ENCODE measurements at regions not wholly inside any gene's neighbourhood (a gene's known extent, or its start where the extent isn't known, plus 50 kb on each side); places are given as distances from the start of the nearest gene placed in this dataset.

DNA sequence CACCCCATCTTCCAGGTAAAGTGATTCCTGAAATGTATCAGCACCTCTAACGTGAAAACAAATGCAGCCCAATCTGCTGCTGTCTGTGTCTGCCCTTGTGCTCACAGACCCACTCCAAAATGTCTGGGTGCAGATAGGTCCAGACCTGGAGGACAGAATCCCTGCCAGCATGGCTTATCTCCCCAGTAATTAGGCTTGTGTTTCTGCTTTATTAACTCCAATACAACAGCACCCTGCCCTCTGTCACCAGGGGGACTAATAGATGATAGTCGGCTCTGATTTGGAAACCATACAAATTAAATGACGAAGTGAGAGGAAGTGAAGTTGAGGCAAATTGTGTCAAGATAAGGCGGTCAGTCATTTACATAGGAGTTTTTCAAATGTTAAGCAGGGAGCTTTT, 608.3 kb upstream of the SALL1 start:
- ATAC-seq (no peak), DNase-seq (no peak)
- Histone ChIP-seq H3K27ac (no peak overlapping the region), H3K27me3 (no peaks in the 10 kb centered on the region), H3K4me3 (no peak overlapping the region), H3K36me3 (replicated peaks in 1 of 2; ENCODE audit: insufficient read depth in 1 of 2, low read depth in 2 of 2) (no peaks in the 10 kb centered on the region), H3K9me3 (no peaks in the 10 kb centered on the region), H3K4me1 (peaks cover 12% of the 10 kb centered on the region)
- WGBS, 2 donors, result 10 to 13% methylated on average over 4 of the region's 4 CpGs
- intact Hi-C loops (cut with DNase I), result no loop called here
- TF ChIP-seq POLR2A (IDR thresholded peaks at IDR 0.05) (no peak), CTCF (IDR thresholded peaks at IDR 0.05) (no peak)

DNA sequence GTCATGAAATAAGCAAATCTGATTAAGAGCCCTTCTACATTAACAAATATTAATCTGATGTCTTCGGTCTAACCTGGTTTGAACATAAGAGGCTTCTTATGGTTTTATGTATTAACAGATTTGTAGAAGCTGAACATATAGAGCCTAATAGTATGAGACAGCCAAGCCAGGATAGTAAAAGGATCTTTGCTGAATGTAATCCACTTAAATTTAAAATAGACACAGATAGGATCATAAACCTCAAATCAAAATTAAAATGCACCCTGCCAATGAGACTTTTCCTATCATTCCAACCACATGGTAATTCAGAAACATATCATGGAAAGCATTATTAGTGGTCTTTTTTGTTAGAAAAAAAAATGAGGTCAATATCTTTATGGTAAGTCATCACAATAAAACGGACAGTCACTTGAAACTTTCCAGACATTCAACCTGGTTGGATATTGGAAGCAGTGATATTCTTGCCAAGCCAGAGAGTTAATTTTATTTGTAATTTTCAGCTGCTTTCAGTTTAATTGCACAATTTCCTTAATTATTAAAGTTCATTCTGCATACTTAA, 606.9 kb upstream of the SALL1 start:
- peaks cover 12% of the 10 kb centered on the region for H3K4me1 ChIP-seq
- TF ChIP-seq POLR2A (IDR thresholded peaks at IDR 0.05) (no peak), CTCF (IDR thresholded peaks at IDR 0.05) (no peak)
- intact Hi-C loops (cut with DNase I), result no loop called here

DNA sequence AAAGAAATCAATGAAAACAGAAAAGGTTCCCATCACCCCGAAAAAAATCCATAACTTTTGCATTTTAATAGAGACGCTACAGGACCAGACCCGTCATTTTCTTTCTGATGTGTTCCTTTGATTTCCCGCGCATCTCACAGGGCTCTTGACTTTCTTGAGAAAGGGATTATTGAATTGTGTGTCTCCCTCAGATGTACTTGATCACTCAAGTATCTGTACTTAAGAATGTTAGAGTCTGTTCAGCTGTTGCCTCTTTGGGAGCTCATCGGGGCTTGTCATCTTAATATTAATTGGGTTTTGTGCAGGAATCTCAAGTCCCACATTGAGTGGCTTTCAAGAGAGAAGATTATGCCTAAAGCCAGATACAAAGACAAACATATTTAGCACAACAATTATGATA, 606.4 kb upstream of the SALL1 start:
- no peak for TF ChIP-seq POLR2A (IDR thresholded peaks at IDR 0.05)
- TF ChIP-seq CTCF (IDR thresholded peaks at IDR 0.05), result no peak
- no peak for DNase-seq
- intact Hi-C loops (cut with DNase I), result no loop called here
- Histone ChIP-seq H3K9me3 (no peaks in the 10 kb centered on the region), H3K27ac (no peak overlapping the region), H3K36me3 (replicated peaks in 1 of 2; ENCODE audit: insufficient read depth in 1 of 2, low read depth in 2 of 2) (no peaks in the 10 kb centered on the region), H3K27me3 (no peaks in the 10 kb centered on the region), H3K4me3 (no peak overlapping the region), H3K4me1 (peaks cover 11% of the 10 kb centered on the region)
- no peak for ATAC-seq
- 84 to 85% methylated on average over 6 of the region's 6 CpGs for WGBS, 2 donors

More for the DNA sequence above, 606.9 kb upstream of the SALL1 start:
- 76 to 77% methylated on average over 2 of the region's 2 CpGs for WGBS, 2 donors
- no peaks in the 10 kb centered on the region for H3K36me3 ChIP-seq (replicated peaks in 1 of 2; ENCODE audit: insufficient read depth in 1 of 2, low read depth in 2 of 2)
- ATAC-seq, result no peak
- no peaks in the 10 kb centered on the region for H3K9me3 ChIP-seq
- no peak overlapping the region for H3K4me3 ChIP-seq
- no peak for DNase-seq
- H3K27ac ChIP-seq, result no peak overlapping the region
- H3K27me3 ChIP-seq, result no peaks in the 10 kb centered on the region

DNA sequence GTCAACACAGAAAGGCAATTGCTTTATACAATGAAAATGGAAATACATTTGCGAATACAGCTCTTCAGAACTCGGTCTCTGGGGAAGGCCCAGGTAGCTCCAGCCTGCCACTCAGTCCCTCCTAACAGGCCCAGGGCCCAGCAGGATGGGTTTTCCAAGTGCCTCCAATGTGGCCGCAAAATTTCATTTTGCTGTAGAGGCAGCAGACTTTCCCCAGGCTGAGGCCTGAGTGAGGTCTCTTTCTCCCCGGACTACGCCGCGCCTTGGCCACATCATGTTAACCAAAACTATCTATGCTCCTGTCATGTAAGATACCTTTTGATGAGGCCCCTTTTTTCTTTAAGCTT, 606.0 kb upstream of the SALL1 start:
- 90 to 94% methylated on average over 7 of the region's 7 CpGs for WGBS, 2 donors
- TF ChIP-seq CTCF (IDR thresholded peaks at IDR 0.05), result no peak
- TF ChIP-seq POLR2A (IDR thresholded peaks at IDR 0.05), result no peak
- Histone ChIP-seq H3K4me1 (peaks cover 7% of the 10 kb centered on the region), H3K36me3 (replicated peaks in 1 of 2; ENCODE audit: insufficient read depth in 1 of 2, low read depth in 2 of 2) (no peaks in the 10 kb centered on the region), H3K27ac (no peak overlapping the region), H3K9me3 (no peaks in the 10 kb centered on the region), H3K27me3 (no peaks in the 10 kb centered on the region), H3K4me3 (no peak overlapping the region)
- intact Hi-C loops (cut with DNase I), result no loop called here
- ATAC-seq (no peak), DNase-seq (no peak)

- DNase-seq, result no peak
- Histone ChIP-seq H3K36me3 (replicated peaks in 1 of 2; ENCODE audit: insufficient read depth in 1 of 2, low read depth in 2 of 2) (no peaks in the 10 kb centered on the region), H3K27ac (no peak overlapping the region), H3K4me1 (peaks cover 1% of the 10 kb centered on the region), H3K27me3 (no peaks in the 10 kb centered on the region), H3K9me3 (no peaks in the 10 kb centered on the region), H3K4me3 (no peak overlapping the region)
- no peak for ATAC-seq
- 62 to 73% methylated on average over 14 of the region's 14 CpGs for WGBS, 2 donors
- TF ChIP-seq POLR2A (IDR thresholded peaks at IDR 0.05), result no peak
- no peak for TF ChIP-seq CTCF (IDR thresholded peaks at IDR 0.05)
- intact Hi-C loops (cut with DNase I), result no loop called here
Observed at GRCh38 chr16:51756447-51757123, 605.5 kb upstream of the SALL1 start.
